SK-N-SH (cell line): ENCODE measurements at regions not wholly inside any gene's neighbourhood (a gene's known extent, or its start where the extent isn't known, plus 50 kb on each side); places are given as distances from the start of the nearest gene placed in this dataset.

Experiments used
- CTCF ChIA-PET: fragments of 300-600, 350-600 bp; formaldehyde crosslinking; extraction: SDS; loops from one replicate; lab custom pipeline; 2021; lab: Yijun Ruan, JAX
- POLR2A ChIA-PET: fragments of 350-600 bp; sonication (Branson Sonifier 250); formaldehyde crosslinking; extraction: SDS; loops from one replicate; lab custom pipeline; 2020; ENCODE audit warnings: antibody characterized with exemption, inconsistent platforms; lab: Yijun Ruan, JAX
- DNase-seq: peaks from one replicate; pipeline ENCODE4 v3.0.0; 2012
- H2AFZ ChIP-seq: fragments of 200-600 bp; sonication (generic); 2 replicates; pipeline ENCODE4 v1.8.1; 2016; ENCODE audit warnings: antibody characterized with exemption, mild to moderate bottlenecking, low read depth
- H3F3A ChIP-seq: fragments of 200-600 bp; sonication (generic); replicated peaks from 2 replicates; pipeline ENCODE3; 2016; ENCODE audit warnings: antibody characterized with exemption, mild to moderate bottlenecking; ENCODE audit not compliant: insufficient read depth
- H3K27ac ChIP-seq, 2 experiments: fragments of 200-500 bp in 1 of 2; fragments of 200-600 bp in 1 of 2; sonication (Bioruptor generic) in 1 of 2; sonication (generic), shearing (Covaris generic) in 1 of 2; 2 replicates each; pipeline versions ENCODE4 v1.5.1 to v1.6.1; 2014 to 2016; ENCODE audit warnings: low read depth in 2 of 2, inconsistent platforms in 1 of 2, low read length in 1 of 2, mild to moderate bottlenecking in 1 of 2, mixed read lengths in 1 of 2
- H3K27me3 ChIP-seq: fragments of 200-600 bp; sonication (generic), shearing (Covaris generic); 2 replicates; pipeline ENCODE4 v1.6.1; 2016; ENCODE audit warnings: mixed run types; ENCODE audit not compliant: insufficient read depth
- H3K36me3 ChIP-seq, 2 experiments: fragments of 200-500 bp in 1 of 2; fragments of 200-600 bp in 1 of 2; sonication (Bioruptor generic) in 1 of 2; sonication (generic) in 1 of 2; replicated peaks in 1 of 2; 2 replicates each; pipeline versions ENCODE3 to v1.5.1; 2014 to 2016; ENCODE audit warnings: low read length in 1 of 2, mild to moderate bottlenecking in 1 of 2; ENCODE audit not compliant: insufficient read depth in 2 of 2, control insufficient read depth in 1 of 2
- H3K4me1 ChIP-seq, 2 experiments: fragments of 200-500 bp in 1 of 2; fragments of 200-600 bp in 1 of 2; sonication (Bioruptor generic) in 1 of 2; sonication (generic), shearing (Covaris generic) in 1 of 2; 2 replicates each; pipeline versions ENCODE4 v1.5.1 to v1.6.1; 2014 to 2016; ENCODE audit warnings: low read depth in 1 of 2, low read length in 1 of 2, mixed run types in 1 of 2; ENCODE audit not compliant: insufficient read depth in 2 of 2, control insufficient read depth in 1 of 2
- H3K4me2 ChIP-seq: fragments of 200-600 bp; sonication (generic), shearing (Covaris generic); 2 replicates; pipeline ENCODE4 v1.6.1; 2017; ENCODE audit warnings: mixed run types
- H3K4me3 ChIP-seq, 2 experiments: fragments of 200-500 bp in 1 of 2; fragments of 200-600 bp in 1 of 2; sonication (Bioruptor generic) in 1 of 2; sonication (generic), shearing (Covaris generic) in 1 of 2; 2 replicates each; pipeline versions ENCODE4 v1.5.1 to v1.8.1; 2014 to 2016; ENCODE audit warnings: low read depth in 2 of 2, inconsistent platforms in 1 of 2, low read length in 1 of 2, mild to moderate bottlenecking in 1 of 2, mixed read lengths in 1 of 2, moderate library complexity in 1 of 2
- H3K79me2 ChIP-seq: fragments of 200-600 bp; sonication (generic); 2 replicates; pipeline ENCODE4 v1.8.1; 2017; ENCODE audit warnings: mild to moderate bottlenecking; ENCODE audit not compliant: insufficient read depth
- H3K9ac ChIP-seq: fragments of 200-600 bp; sonication (generic); 2 replicates; pipeline ENCODE4 v1.6.1; 2017; ENCODE audit warnings: mixed run types
- H3K9me2 ChIP-seq: fragments of 200-600 bp; sonication (generic); 2 replicates; pipeline ENCODE4 v1.6.1; 2017; ENCODE audit warnings: mixed run types
- H3K9me3 ChIP-seq: fragments of 200-600 bp; sonication (generic); 2 replicates; pipeline ENCODE4 v1.6.1; 2017; ENCODE audit warnings: mixed run types, mild to moderate bottlenecking, moderate library complexity
- H4K20me1 ChIP-seq: fragments of 200-600 bp; sonication (generic); 2 replicates; pipeline ENCODE4 v1.6.1; 2017; ENCODE audit warnings: mild to moderate bottlenecking, mixed run types; ENCODE audit not compliant: insufficient read depth
- CHD2 ChIP-seq: fragments of 150-350 bp; IDR thresholded peaks from 2 replicates; pipeline ENCODE4 v1.6.1; 2018; ENCODE audit warnings: low read length; ENCODE audit not compliant: partially characterized antibody
- ELF1 ChIP-seq: IDR thresholded peaks from 2 replicates; pipeline ENCODE4 v1.4.0; 2012
- EZH2phosphoT487 ChIP-seq: fragments of 200-600 bp; sonication (generic); IDR thresholded peaks from 2 replicates; pipeline ENCODE4 v1.6.1; 2017; ENCODE audit warnings: low read depth, mixed run types, mild to moderate bottlenecking, antibody characterized with exemption, moderate library complexity, borderline replicate concordance
- JUND ChIP-seq: IDR thresholded peaks from 2 replicates; pipeline ENCODE4 v1.4.0; 2012
- MXI1 ChIP-seq: IDR thresholded peaks from 2 replicates; pipeline ENCODE4 v1.6.1; 2012; ENCODE audit warnings: mild to moderate bottlenecking, low read depth, low read length, improper control_type of control experiment
- NRF1 ChIP-seq: IDR thresholded peaks from 2 replicates; pipeline ENCODE4 v1.6.1; 2012; ENCODE audit warnings: low read depth, mild to moderate bottlenecking, low read length
- RCOR1 ChIP-seq: fragments of 150-350 bp; IDR thresholded peaks from 2 replicates; pipeline ENCODE4 v1.6.1; 2017; ENCODE audit warnings: antibody characterized with exemption, low read length
- TAF1 ChIP-seq: IDR thresholded peaks from 2 replicates; pipeline ENCODE4 v1.6.1; 2012; ENCODE audit warnings: low read depth, mild to moderate bottlenecking, low read length, moderate library complexity, borderline replicate concordance
- TCF12 ChIP-seq: IDR thresholded peaks from 2 replicates; pipeline ENCODE4 v1.4.0; 2012
- USF1 ChIP-seq: IDR thresholded peaks from 2 replicates; pipeline ENCODE4 v1.4.0; 2012; ENCODE audit warnings: low read depth, borderline replicate concordance
- YY1 ChIP-seq: IDR thresholded peaks from 2 replicates; pipeline ENCODE4 v1.4.0; 2012; ENCODE audit warnings: low read depth, mild to moderate bottlenecking
- WGBS: methylation state at CpG from one replicate; pipeline ENCODE4 v1.1.6; 2017; ENCODE audit warnings: low lambda C conversion rate; 5-methylcytosine and 5-hydroxymethylcytosine counted together
- TF ChIP-seq, protein P1 (sequence below): IDR thresholded peaks from 2 replicates; pipeline ENCODE4 v1.4.0; 2012; ENCODE audit warnings: low read depth, borderline replicate concordance
- TF ChIP-seq, protein P2 (sequence below): IDR thresholded peaks from 2 replicates; pipeline ENCODE4 v1.6.1; 2012; ENCODE audit warnings: mild to moderate bottlenecking, low read depth, low read length, moderate library complexity

DNA sequence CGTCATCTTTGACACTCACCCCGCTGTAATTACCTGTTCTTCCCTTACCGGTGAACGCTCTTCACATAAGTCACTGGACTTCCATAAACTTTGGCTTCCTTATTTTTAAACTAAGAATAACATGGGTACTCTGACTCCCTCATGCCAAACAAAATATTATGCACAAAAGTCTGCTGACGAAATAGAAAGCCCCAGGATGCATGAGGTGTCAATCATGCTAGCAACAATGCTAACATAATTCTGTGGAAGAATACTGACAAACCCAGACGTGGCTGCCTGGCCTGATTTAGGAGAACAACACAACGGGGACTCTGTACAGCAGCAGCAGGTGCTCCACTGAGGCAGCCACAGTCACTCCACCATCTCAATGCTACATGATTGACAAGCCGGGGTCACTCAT, 137.5 kb downstream of the CCDC71L start:
- no peak overlapping the region for H3K9ac ChIP-seq
- WGBS: 71% methylated on average over 8 of the region's 8 CpGs

More for the DNA sequence above, 137.5 kb downstream of the CCDC71L start:
- Histone ChIP-seq H3K9me3 (no peaks in the 10 kb centered on the region), H3F3A (no peaks in the 10 kb centered on the region), H2AFZ (no peak overlapping the region)
- no peak for TF ChIP-seq USF1
- TF ChIP-seq MXI1: no peak
- TF ChIP-seq YY1: no peak
- TF ChIP-seq NRF1: no peak
- no peak for TF ChIP-seq ELF1
- no peak for TF ChIP-seq RCOR1
- no peak for TF ChIP-seq CHD2
- TF ChIP-seq, protein P1, sequence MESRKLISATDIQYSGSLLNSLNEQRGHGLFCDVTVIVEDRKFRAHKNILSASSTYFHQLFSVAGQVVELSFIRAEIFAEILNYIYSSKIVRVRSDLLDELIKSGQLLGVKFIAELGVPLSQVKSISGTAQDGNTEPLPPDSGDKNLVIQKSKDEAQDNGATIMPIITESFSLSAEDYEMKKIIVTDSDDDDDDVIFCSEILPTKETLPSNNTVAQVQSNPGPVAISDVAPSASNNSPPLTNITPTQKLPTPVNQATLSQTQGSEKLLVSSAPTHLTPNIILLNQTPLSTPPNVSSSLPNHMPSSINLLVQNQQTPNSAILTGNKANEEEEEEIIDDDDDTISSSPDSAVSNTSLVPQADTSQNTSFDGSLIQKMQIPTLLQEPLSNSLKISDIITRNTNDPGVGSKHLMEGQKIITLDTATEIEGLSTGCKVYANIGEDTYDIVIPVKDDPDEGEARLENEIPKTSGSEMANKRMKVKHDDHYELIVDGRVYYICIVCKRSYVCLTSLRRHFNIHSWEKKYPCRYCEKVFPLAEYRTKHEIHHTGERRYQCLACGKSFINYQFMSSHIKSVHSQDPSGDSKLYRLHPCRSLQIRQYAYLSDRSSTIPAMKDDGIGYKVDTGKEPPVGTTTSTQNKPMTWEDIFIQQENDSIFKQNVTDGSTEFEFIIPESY: no peak
- TF ChIP-seq JUND: no peak
- no peak for TF ChIP-seq TAF1
- TF ChIP-seq TCF12: no peak
- no peak for TF ChIP-seq EZH2phosphoT487
- TF ChIP-seq, protein P2, sequence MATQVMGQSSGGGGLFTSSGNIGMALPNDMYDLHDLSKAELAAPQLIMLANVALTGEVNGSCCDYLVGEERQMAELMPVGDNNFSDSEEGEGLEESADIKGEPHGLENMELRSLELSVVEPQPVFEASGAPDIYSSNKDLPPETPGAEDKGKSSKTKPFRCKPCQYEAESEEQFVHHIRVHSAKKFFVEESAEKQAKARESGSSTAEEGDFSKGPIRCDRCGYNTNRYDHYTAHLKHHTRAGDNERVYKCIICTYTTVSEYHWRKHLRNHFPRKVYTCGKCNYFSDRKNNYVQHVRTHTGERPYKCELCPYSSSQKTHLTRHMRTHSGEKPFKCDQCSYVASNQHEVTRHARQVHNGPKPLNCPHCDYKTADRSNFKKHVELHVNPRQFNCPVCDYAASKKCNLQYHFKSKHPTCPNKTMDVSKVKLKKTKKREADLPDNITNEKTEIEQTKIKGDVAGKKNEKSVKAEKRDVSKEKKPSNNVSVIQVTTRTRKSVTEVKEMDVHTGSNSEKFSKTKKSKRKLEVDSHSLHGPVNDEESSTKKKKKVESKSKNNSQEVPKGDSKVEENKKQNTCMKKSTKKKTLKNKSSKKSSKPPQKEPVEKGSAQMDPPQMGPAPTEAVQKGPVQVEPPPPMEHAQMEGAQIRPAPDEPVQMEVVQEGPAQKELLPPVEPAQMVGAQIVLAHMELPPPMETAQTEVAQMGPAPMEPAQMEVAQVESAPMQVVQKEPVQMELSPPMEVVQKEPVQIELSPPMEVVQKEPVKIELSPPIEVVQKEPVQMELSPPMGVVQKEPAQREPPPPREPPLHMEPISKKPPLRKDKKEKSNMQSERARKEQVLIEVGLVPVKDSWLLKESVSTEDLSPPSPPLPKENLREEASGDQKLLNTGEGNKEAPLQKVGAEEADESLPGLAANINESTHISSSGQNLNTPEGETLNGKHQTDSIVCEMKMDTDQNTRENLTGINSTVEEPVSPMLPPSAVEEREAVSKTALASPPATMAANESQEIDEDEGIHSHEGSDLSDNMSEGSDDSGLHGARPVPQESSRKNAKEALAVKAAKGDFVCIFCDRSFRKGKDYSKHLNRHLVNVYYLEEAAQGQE: no peak
- TF ChIP-seq, all 33 proteins: peak for 0
- Histone ChIP-seq H3K4me1 (no peaks in the 10 kb centered on the region), H4K20me1 (no peaks in the 10 kb centered on the region), H3K79me2 (no peaks in the 10 kb centered on the region), H3K27me3 (no peaks in the 10 kb centered on the region), H3K4me2 (no peak overlapping the region), H3K4me3 (no peak overlapping the region), H3K36me3 (no peaks in the 10 kb centered on the region), H3K27ac (no peak overlapping the region), H3K9me2 (no peaks in the 10 kb centered on the region)
- CTCF ChIA-PET: no interaction called here
- POLR2A ChIA-PET: no interaction called here
- DNase-seq: no peak
